Endothelial cell of umbilical vein (primary cell): ENCODE measurements at regions not wholly inside any gene's neighbourhood (a gene's known extent, or its start where the extent isn't known, plus 50 kb on each side); places are given as distances from the start of the nearest gene placed in this dataset.

Experiments
- BruUV-seq: library from RNA; stranded (reverse); fragments of 400-500 nt; replicated peaks from 2 replicates; lab custom pipeline; 2021; lab: Mats Ljungman, UMichigan
- CTCF ChIA-PET: fragments of 300-600, 350-600 bp; sonication (Branson Sonifier 250); formaldehyde crosslinking; loops from one replicate; lab custom pipeline; 2021; ENCODE audit warnings: antibody characterized with exemption, inconsistent platforms; lab: Charles Lee
- POLR2A ChIA-PET: fragments of 300-600, 350-600 bp; sonication (Branson Sonifier 250); formaldehyde crosslinking; loops from one replicate; lab custom pipeline; 2021; ENCODE audit warnings: antibody characterized with exemption, inconsistent platforms; lab: Charles Lee
- DNase-seq: peaks from one replicate; pipeline ENCODE4 v3.0.0-alpha.2; 2011; ENCODE audit warnings: low read depth, low spot score
- FAIRE-seq: peaks from 2 replicates; lab custom pipeline; 2011; peaks lifted over from hg19 to GRCh38; lab: Jason Lieb, UNC
- H2AFZ ChIP-seq: 2 replicates; pipeline ENCODE4 v1.6.0; 2012; ENCODE audit warnings: low read depth, low read length, control low read depth, inconsistent platforms
- H3K27ac ChIP-seq: 2 replicates; pipeline ENCODE4 v1.5.1; 2011; ENCODE audit warnings: low read depth, mild to moderate bottlenecking, control low read depth, low read length, moderate library complexity; ENCODE audit not compliant: insufficient read depth
- H3K27me3 ChIP-seq, 2 experiments: 2 replicates each; pipeline versions ENCODE4 v1.6.0 to v1.6.1; 2011; ENCODE audit warnings: low read length in 2 of 2, mixed read lengths in 1 of 2; ENCODE audit not compliant: control insufficient read depth in 2 of 2, insufficient read depth in 2 of 2
- H3K36me3 ChIP-seq, 2 experiments: 2 replicates in 1 of 2; 3 replicates in 1 of 2; pipeline ENCODE4 v1.5.1; 2011; ENCODE audit warnings: low read length in 2 of 2, mild to moderate bottlenecking in 1 of 2, moderate library complexity in 1 of 2; ENCODE audit not compliant: control insufficient read depth in 2 of 2, insufficient read depth in 2 of 2; ENCODE audit errors: extremely low read depth in 1 of 2
- H3K4me1 ChIP-seq: 3 replicates; pipeline ENCODE4 v1.5.1; 2011; ENCODE audit warnings: mild to moderate bottlenecking, low read length; ENCODE audit not compliant: control insufficient read depth, insufficient read depth; ENCODE audit errors: extremely low read depth
- H3K4me2 ChIP-seq: 2 replicates; pipeline ENCODE4 v1.6.1; 2011; ENCODE audit warnings: low read length, control low read depth, mixed read lengths; ENCODE audit not compliant: insufficient read depth
- H3K4me3 ChIP-seq, 3 experiments: fragments of 200-600 bp in 1 of 3; sonication (generic), shearing (Covaris generic) in 1 of 3; replicated peaks in 1 of 3; 2 replicates each; pipeline ENCODE4 v1.5.1; 2011 to 2016; ENCODE audit warnings: control low read depth in 3 of 3, low read length in 3 of 3, mild to moderate bottlenecking in 2 of 3, inconsistent platforms in 1 of 3, low read depth in 1 of 3, moderate library complexity in 1 of 3; ENCODE audit not compliant: insufficient read depth in 1 of 3
- H3K79me2 ChIP-seq: 2 replicates; pipeline ENCODE4 v1.6.0; 2012; ENCODE audit warnings: low read length, inconsistent platforms; ENCODE audit not compliant: control insufficient read depth, insufficient read depth
- H3K9ac ChIP-seq: replicated peaks from 2 replicates; pipeline ENCODE3; 2011; ENCODE audit warnings: low read length, control low read depth; ENCODE audit not compliant: insufficient read depth; ENCODE audit errors: extremely low read depth
- H3K9me1 ChIP-seq: replicated peaks from 3 replicates; pipeline ENCODE4 v1.6.0; 2011; ENCODE audit warnings: mild to moderate bottlenecking, low read length; ENCODE audit not compliant: control insufficient read depth, insufficient read depth; ENCODE audit errors: extremely low read depth
- H3K9me3 ChIP-seq: replicated peaks from 2 replicates; pipeline ENCODE4 v1.5.1; 2012; ENCODE audit warnings: low read length, inconsistent platforms; ENCODE audit not compliant: control insufficient read depth, insufficient read depth
- H4K20me1 ChIP-seq: replicated peaks from 2 replicates; pipeline ENCODE3; 2011; ENCODE audit warnings: mild to moderate bottlenecking, low read length; ENCODE audit not compliant: control insufficient read depth, insufficient read depth; ENCODE audit errors: extremely low read depth
- CTCF ChIP-seq, 2 donors: IDR thresholded peaks; 1 replicate in 1 of 2; 2 replicates in 1 of 2; pipeline ENCODE4 v1.5.1; 2011; ENCODE audit warnings: low read length in 2 of 2, mild to moderate bottlenecking in 2 of 2, moderate library complexity in 2 of 2, control low read depth in 1 of 2, inconsistent platforms in 1 of 2, low read depth in 1 of 2; ENCODE audit not compliant: insufficient read depth in 1 of 2; ENCODE audit errors: extremely low read depth in 1 of 2
- EZH2 ChIP-seq: IDR thresholded peaks from 2 replicates; pipeline ENCODE4 v1.6.1; 2012; ENCODE audit warnings: borderline replicate concordance, low read depth, mild to moderate bottlenecking, moderate library complexity, low read length, inconsistent platforms; ENCODE audit not compliant: severe bottlenecking
- FOS ChIP-seq: IDR thresholded peaks from 2 replicates; pipeline ENCODE4 v1.6.1; 2011; ENCODE audit warnings: mild to moderate bottlenecking, low read length, moderate library complexity, borderline replicate concordance; ENCODE audit not compliant: insufficient read depth
- GATA2 ChIP-seq: IDR thresholded peaks from 2 replicates; pipeline ENCODE4 v1.7.0; 2011; ENCODE audit warnings: low read depth, mild to moderate bottlenecking, moderate library complexity, mixed read lengths, low read length; ENCODE audit not compliant: insufficient read length, insufficient read depth
- JUN ChIP-seq: IDR thresholded peaks from 2 replicates; pipeline ENCODE4 v1.6.1; 2011; ENCODE audit warnings: borderline replicate concordance, low read depth; ENCODE audit not compliant: insufficient read length, insufficient read depth
- MAX ChIP-seq: IDR thresholded peaks from 2 replicates; pipeline ENCODE4 v1.6.1; 2011; ENCODE audit not compliant: insufficient read depth, insufficient read length
- MYC ChIP-seq: IDR thresholded peaks from one replicate; pipeline ENCODE4 v1.6.1; 2011; ENCODE audit warnings: mild to moderate bottlenecking, low read depth, low read length
- POLR2A ChIP-seq: IDR thresholded peaks from 2 replicates; pipeline ENCODE4 v1.6.1; 2012; ENCODE audit warnings: low read depth, mild to moderate bottlenecking, control low read depth, low read length
- POLR2AphosphoS5 ChIP-seq: IDR thresholded peaks from 2 replicates; pipeline ENCODE4 v1.6.1; 2012; ENCODE audit warnings: low read depth, mild to moderate bottlenecking, control low read depth, low read length, moderate library complexity; ENCODE audit not compliant: insufficient read depth
- dilution Hi-C: fragments of 300-500 bp; cut with MboI; formaldehyde crosslinking; loops from one replicate; pipeline ENCODE4 v1.15.0; 2019; ENCODE audit warnings: low sequenced_read_pairs; ENCODE audit not compliant: extremely low pct_ligation_motif_present
- intact Hi-C: fragments of 100-400 bp; cut with micrococcal nuclease; formaldehyde crosslinking; loops from one replicate; pipeline ENCODE4 v1.10.0; 2022

- intact Hi-C loops = no loop called here
- Histone ChIP-seq H3K27me3 (peaks cover 0 to 6% of the 10 kb centered on the region in 2 experiments), H4K20me1 (no peaks in the 10 kb centered on the region), H2AFZ (no peak overlapping the region), H3K36me3 (no peaks in the 10 kb centered on the region), H3K9ac (no peak overlapping the region), H3K27ac (no peak overlapping the region), H3K9me1 (no peaks in the 10 kb centered on the region), H3K9me3 (no peaks in the 10 kb centered on the region), H3K4me3 (no peak overlapping the region), H3K79me2 (no peaks in the 10 kb centered on the region), H3K4me1 (no peaks in the 10 kb centered on the region), H3K4me2 (no peak overlapping the region)
- ChIA-PET POLR2A (no interaction called here), CTCF (interaction anchor here (1.5 kb wide), 1 partner anchor 19 kb away, joined by 4 read pairs; no protein-coding TSS in a partner anchor)
- dilution Hi-C loops = no loop called here
- DNase-seq (no peak), FAIRE-seq (no peak)
- no TSS peak for BruUV-seq
- TF ChIP-seq MAX = no peak
- TF ChIP-seq POLR2A = no peak
- no peak for TF ChIP-seq GATA2
- TF ChIP-seq JUN = no peak
- no peak for TF ChIP-seq MYC
- TF ChIP-seq CTCF (IDR thresholded peaks at IDR 0.05; ENCODE audit: extremely low read depth in 1 of 2, insufficient read depth in 1 of 2, low read depth in 1 of 2, low read length in 2 of 2) = no peak
- no peak for TF ChIP-seq POLR2AphosphoS5
- TF ChIP-seq FOS = no peak
- TF ChIP-seq EZH2 = no peak
These were observed 128.8 kb upstream of the PTCH1 start for GRCh38 chr9:95645579-95645978.
